OCI-LY7 (cell line): ENCODE measurements at regions not wholly inside any gene's neighbourhood (a gene's known extent, or its start where the extent isn't known, plus 50 kb on each side); places are given as distances from the start of the nearest gene placed in this dataset.

Experiments used
- BruUV-seq: library from RNA; stranded (reverse); fragments of 400-500 nt; replicated peaks from 2 replicates; lab custom pipeline; 2021; lab: Mats Ljungman, UMichigan
- CTCF ChIA-PET: fragments of 300-600 bp; sonication (Branson Sonifier 250); formaldehyde crosslinking; loops from one replicate; lab custom pipeline; 2022; ENCODE audit warnings: antibody characterized with exemption; ENCODE audit not compliant: unreplicated experiment; lab: Charles Lee
- POLR2A ChIA-PET: fragments of 300-600 bp; sonication (Branson Sonifier 250); formaldehyde crosslinking; loops from one replicate; lab custom pipeline; 2022; ENCODE audit warnings: antibody characterized with exemption; lab: Charles Lee
- DNase-seq: peaks from one replicate; pipeline ENCODE4 v3.0.0-alpha.2; 2015; ENCODE audit warnings: low spot score
- H2AFZ ChIP-seq: fragments of 200-600 bp; sonication (generic), shearing (Covaris generic); 2 replicates; pipeline ENCODE4 v1.6.1; 2014; ENCODE audit warnings: mild to moderate bottlenecking, antibody characterized with exemption, low read length, moderate library complexity
- H3K27ac ChIP-seq: fragments of 200-600 bp; sonication (generic); 2 replicates; pipeline ENCODE4 v1.5.1; 2014; ENCODE audit warnings: mixed run types, low read depth, mild to moderate bottlenecking, moderate library complexity, low read length, inconsistent platforms; ENCODE audit not compliant: poor library complexity, severe bottlenecking
- H3K36me3 ChIP-seq: fragments of 200-600 bp; sonication (generic); 2 replicates; pipeline ENCODE4 v1.6.1; 2014; ENCODE audit warnings: mild to moderate bottlenecking, antibody characterized with exemption, low read length, moderate library complexity, mixed read lengths; ENCODE audit not compliant: insufficient read depth
- H3K4me1 ChIP-seq: fragments of 200-600 bp; sonication (generic); 2 replicates; pipeline ENCODE4 v1.5.1; 2014; ENCODE audit warnings: mild to moderate bottlenecking, low read length; ENCODE audit not compliant: insufficient read depth, poor library complexity, severe bottlenecking
- H3K4me2 ChIP-seq: fragments of 200-600 bp; sonication (generic); 2 replicates; pipeline ENCODE4 v1.6.1; 2014; ENCODE audit warnings: mild to moderate bottlenecking, low read length
- H3K4me3 ChIP-seq: fragments of 200-600 bp; sonication (generic); 2 replicates; pipeline ENCODE4 v1.5.1; 2014; ENCODE audit warnings: mild to moderate bottlenecking, low read depth, low read length; ENCODE audit not compliant: poor library complexity, severe bottlenecking
- H3K79me2 ChIP-seq: fragments of 200-600 bp; sonication (generic); 2 replicates; pipeline ENCODE4 v1.6.1; 2016; ENCODE audit warnings: low read depth, mild to moderate bottlenecking, low read length, moderate library complexity, mixed read lengths; ENCODE audit not compliant: insufficient read depth
- H3K9me2 ChIP-seq: fragments of 200-600 bp; sonication (generic); 2 replicates; pipeline ENCODE4 v1.6.1; 2016; ENCODE audit warnings: mild to moderate bottlenecking, low read length, mixed read lengths; ENCODE audit not compliant: insufficient read depth
- H3K9me3 ChIP-seq: fragments of 200-600 bp; sonication (generic); 2 replicates; pipeline ENCODE4 v1.6.1; 2014; ENCODE audit warnings: mild to moderate bottlenecking, mixed run types, low read length, mixed read lengths
- H4K20me1 ChIP-seq: fragments of 200-600 bp; sonication (generic); 2 replicates; pipeline ENCODE4 v1.6.1; 2014; ENCODE audit warnings: mild to moderate bottlenecking, antibody characterized with exemption, low read length, moderate library complexity, mixed read lengths; ENCODE audit not compliant: insufficient read depth
- CTCF ChIP-seq: fragments of 200-600 bp; sonication (generic); conservative IDR thresholded peaks from 2 replicates; pipeline ENCODE4 v1.5.1; 2014; ENCODE audit warnings: mild to moderate bottlenecking, antibody characterized with exemption, low read length, moderate library complexity, mixed read lengths
- EZH2phosphoT487 ChIP-seq: fragments of 200-600 bp; sonication (generic); IDR thresholded peaks from 2 replicates; pipeline ENCODE4 v1.6.1; 2018; ENCODE audit warnings: low read depth, borderline replicate concordance, mild to moderate bottlenecking, mixed run types, antibody characterized with exemption, low read length, moderate library complexity, mixed read lengths
- intact Hi-C: fragments of 100-400 bp; cut with micrococcal nuclease; formaldehyde crosslinking; loops from one replicate; pipeline ENCODE4 v1.10.0; 2022; ENCODE audit not compliant: unreplicated experiment

- H3K27ac ChIP-seq = no peak overlapping the region
- no peak overlapping the region for H3K4me3 ChIP-seq
- CTCF ChIA-PET = no interaction called here
- no TSS peak for BruUV-seq
- no peaks in the 10 kb centered on the region for H3K79me2 ChIP-seq
- no peak for DNase-seq
- no peaks in the 10 kb centered on the region for H4K20me1 ChIP-seq
- H3K36me3 ChIP-seq = no peaks in the 10 kb centered on the region
- no peak for TF ChIP-seq CTCF
- TF ChIP-seq EZH2phosphoT487 = no peak
- no peak overlapping the region for H3K4me2 ChIP-seq
- intact Hi-C loops = no loop called here
- no peak overlapping the region for H2AFZ ChIP-seq
- no peaks in the 10 kb centered on the region for H3K9me2 ChIP-seq
- no peaks in the 10 kb centered on the region for H3K4me1 ChIP-seq
- POLR2A ChIA-PET = no interaction called here
- no peaks in the 10 kb centered on the region for H3K9me3 ChIP-seq
These were observed 229.3 kb downstream of the MN1 start for GRCh38 chr22:27572278-27572666.

GRCh38 chr22:27573280-27574001 lies 228.1 kb downstream of the MN1 start:
- intact Hi-C loops = no loop called here
- H2AFZ ChIP-seq = no peak overlapping the region
- H3K4me1 ChIP-seq = no peaks in the 10 kb centered on the region
- H3K4me2 ChIP-seq = no peak overlapping the region
- H3K9me2 ChIP-seq = no peaks in the 10 kb centered on the region
- no peaks in the 10 kb centered on the region for H3K79me2 ChIP-seq
- H3K36me3 ChIP-seq = no peaks in the 10 kb centered on the region
- no peak overlapping the region for H3K27ac ChIP-seq
- H3K9me3 ChIP-seq = no peaks in the 10 kb centered on the region
- BruUV-seq = no TSS peak
- no peak overlapping the region for H3K4me3 ChIP-seq
- no peak for DNase-seq
- ChIA-PET CTCF (no interaction called here), POLR2A (no interaction called here)
- H4K20me1 ChIP-seq = no peaks in the 10 kb centered on the region
- TF ChIP-seq CTCF = no peak
- TF ChIP-seq EZH2phosphoT487 = no peak

GRCh38 chr22:27574002-27574366 lies 227.6 kb downstream of the MN1 start:
- ChIA-PET CTCF (no interaction called here), POLR2A (no interaction called here)
- Histone ChIP-seq H4K20me1 (no peaks in the 10 kb centered on the region), H3K4me3 (no peak overlapping the region), H3K4me1 (no peaks in the 10 kb centered on the region), H3K27ac (no peak overlapping the region), H2AFZ (no peak overlapping the region), H3K4me2 (no peak overlapping the region), H3K9me2 (no peaks in the 10 kb centered on the region), H3K9me3 (no peaks in the 10 kb centered on the region), H3K79me2 (no peaks in the 10 kb centered on the region), H3K36me3 (no peaks in the 10 kb centered on the region)
- intact Hi-C loops = no loop called here
- TF ChIP-seq EZH2phosphoT487 = no peak
- TF ChIP-seq CTCF = no peak
- no TSS peak for BruUV-seq
- DNase-seq = no peak
